ENCODE measurements at regions not wholly inside any gene's neighbourhood (a gene's known extent, or its start where the extent isn't known, plus 50 kb on each side); places are given as distances from the start of the nearest gene placed in this dataset.

GRCh38 chr10:129161150-129161549, 305.9 kb upstream of the MGMT start:
- DNase-seq (ENCODE audit: extremely low read depth in 1 of 2, low read depth in 1 of 2), result no peak

DNA sequence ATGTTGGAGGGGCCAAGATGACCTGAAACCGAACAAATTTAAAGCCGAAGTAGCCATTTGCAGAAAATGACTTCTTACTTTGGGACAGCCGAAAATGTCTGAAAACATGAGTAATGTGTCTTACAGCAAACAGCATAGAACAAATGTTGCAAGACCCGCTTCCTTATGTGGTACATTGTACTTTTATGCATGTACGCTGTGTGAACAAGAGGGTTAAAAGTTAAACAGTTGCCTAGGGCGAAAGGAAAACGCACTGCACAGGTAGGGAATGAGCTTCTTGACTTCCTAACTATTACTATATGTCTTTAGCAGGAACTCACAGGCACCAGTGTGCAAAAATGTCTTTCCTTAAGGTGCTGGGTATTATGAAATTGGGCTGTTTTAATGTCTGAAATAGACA, 303.5 kb upstream of the MGMT start:
- DNase-seq (ENCODE audit: extremely low read depth in 1 of 2, low read depth in 1 of 2), result no peak

DNA sequence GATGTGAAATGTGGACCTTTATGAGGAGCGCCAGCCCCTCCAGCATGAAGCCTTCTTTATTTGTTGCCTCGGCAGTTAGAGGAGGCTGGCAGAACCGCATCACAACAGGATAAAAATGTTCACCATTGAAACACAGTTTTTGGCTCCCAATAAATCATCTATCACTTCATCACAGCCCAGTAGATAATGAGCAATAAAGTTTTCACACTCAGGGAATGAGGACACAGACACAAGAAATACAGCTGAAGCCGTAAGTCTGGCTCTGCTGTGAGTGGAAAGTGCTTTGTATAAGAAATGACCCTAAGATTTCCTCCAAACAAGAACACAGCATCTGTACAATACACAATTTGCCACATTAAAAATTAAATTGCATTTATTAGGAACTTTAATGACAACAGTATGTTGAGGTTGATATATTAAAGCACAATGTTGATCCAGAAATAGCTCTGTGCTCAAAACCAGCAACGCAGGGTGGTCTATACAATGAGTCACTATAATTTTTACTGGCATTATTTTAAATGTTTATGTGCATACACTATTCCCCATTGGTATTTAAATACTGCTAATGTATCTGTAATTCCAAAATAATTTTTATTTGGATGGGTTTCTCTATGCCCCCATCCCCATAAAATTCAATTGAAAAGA, 301.8 kb upstream of the MGMT start:
- no peak for DNase-seq (ENCODE audit: extremely low read depth in 1 of 2, low read depth in 1 of 2)

- no peak for DNase-seq (ENCODE audit: extremely low read depth in 1 of 2, low read depth in 1 of 2)
Measured at GRCh38 chr10:129165770-129166169, 301.3 kb upstream of the MGMT start.

- no peak for DNase-seq (ENCODE audit: extremely low read depth in 1 of 2, low read depth in 1 of 2)
Measured at GRCh38 chr10:129168660-129169059, 298.4 kb upstream of the MGMT start.

- no peak for DNase-seq (ENCODE audit: extremely low read depth in 1 of 2, low read depth in 1 of 2)
Measured at GRCh38 chr10:129169115-129169514, 297.9 kb upstream of the MGMT start.

DNA sequence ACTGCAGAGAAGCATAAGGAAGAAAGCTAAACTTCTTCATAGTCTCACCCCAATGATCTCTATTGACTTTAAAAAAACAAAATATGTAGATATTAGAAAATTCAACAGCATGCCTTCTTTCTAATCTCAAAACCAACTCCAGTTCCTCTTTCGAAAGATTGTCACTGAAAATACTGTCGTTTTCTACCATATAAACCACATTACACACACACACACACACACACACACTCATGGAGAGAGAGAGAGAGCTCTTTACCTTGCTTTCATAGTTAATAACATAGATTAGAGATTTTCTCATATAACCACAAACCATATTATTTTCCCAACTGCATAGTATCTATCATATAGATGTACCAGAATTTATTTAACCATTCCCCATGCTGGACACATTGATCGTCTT, 296.2 kb upstream of the MGMT start:
- DNase-seq (ENCODE audit: extremely low read depth in 1 of 2, low read depth in 1 of 2), result no peak

DNA sequence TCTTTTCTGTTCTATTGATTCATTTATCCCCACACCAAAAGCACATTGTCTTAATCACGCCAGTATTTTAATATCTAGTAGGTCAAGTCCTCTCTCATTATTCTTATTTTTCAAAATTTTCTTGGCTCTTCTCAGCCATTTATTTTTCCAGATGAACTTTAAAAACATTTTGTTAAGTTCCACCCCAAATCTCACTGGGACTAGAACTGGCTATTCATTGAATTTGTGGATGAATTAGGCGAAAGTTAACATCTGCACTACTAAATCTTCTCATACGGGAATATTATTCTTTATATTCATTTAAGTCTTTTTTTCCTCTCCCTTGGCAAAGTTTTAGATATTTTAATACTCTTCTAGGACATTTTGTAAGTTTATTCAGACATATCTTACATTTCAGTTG, 295.2 kb upstream of the MGMT start:
- no peak for DNase-seq (ENCODE audit: extremely low read depth in 1 of 2, low read depth in 1 of 2)

GRCh38 chr10:129174232-129175014, 292.6 kb upstream of the MGMT start:
- DNase-seq (ENCODE audit: extremely low read depth in 1 of 2, low read depth in 1 of 2), result no peak

DNA sequence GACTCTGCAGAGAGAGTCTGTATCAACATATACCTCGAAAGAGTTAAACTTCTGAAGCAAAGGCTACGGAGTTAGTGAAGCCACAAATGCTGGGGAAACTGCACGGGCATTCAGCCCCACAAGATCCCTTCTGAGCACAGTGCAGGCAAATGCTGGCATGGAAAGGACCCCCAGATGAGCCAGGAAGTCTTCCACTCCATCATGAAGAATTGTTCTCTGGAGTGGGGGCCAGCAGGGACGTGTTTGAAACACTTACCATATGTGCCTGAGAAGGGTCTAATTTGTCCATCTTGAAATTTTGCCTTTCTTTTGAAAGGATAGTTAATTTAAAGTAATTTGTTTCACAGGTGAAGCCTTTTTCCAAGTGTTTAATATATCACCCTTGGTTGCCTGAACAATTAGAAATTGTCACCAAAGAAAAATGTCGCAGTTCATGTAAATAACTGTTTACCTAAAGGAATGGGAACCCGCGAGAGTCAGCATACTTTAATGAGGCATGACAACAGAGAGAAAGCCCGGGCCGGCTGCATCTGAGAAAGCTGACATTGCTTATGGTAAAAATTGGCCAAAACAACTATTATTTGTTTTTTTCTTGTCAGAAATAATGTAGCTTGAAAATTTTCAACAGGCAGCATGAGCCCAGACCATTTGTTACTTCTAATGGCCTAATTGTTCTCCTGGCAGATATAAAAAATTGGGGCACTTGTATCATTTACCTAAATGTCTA, 287.6 kb upstream of the MGMT start:
- DNase-seq (ENCODE audit: extremely low read depth in 1 of 2, low read depth in 1 of 2), result no peak

GRCh38 chr10:129179972-129180678, 286.9 kb upstream of the MGMT start:
- DNase-seq (ENCODE audit: extremely low read depth in 1 of 2, low read depth in 1 of 2), result no peak

DNA sequence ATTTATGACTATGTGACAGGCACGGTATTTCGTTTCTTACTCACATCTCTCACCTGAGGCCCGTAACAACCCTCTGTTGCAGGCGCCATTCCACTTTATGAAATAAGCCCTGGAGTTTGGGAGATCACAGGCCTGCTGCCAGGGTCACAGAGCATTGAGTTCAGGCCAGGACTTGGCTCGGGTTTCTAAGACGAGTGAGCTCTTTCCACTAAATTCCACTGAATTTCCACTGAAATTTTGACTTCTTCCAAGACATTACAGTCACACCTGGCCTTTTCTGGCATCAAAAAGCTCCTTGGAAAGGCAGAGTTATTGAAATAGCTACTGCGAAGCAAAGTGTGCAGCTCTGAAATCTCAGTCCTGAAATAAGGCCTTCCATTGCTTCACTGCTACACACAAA, 282.8 kb upstream of the MGMT start:
- no peak for DNase-seq (ENCODE audit: extremely low read depth in 1 of 2, low read depth in 1 of 2)

GRCh38 chr10:129187331-129187730, 279.7 kb upstream of the MGMT start:
- DNase-seq (ENCODE audit: extremely low read depth in 1 of 2, low read depth in 1 of 2), result no peak

- DNase-seq (ENCODE audit: extremely low read depth in 1 of 2, low read depth in 1 of 2), result no peak
Measured at GRCh38 chr10:129191797-129192196, 275.2 kb upstream of the MGMT start.

GRCh38 chr10:129192344-129193128, 274.5 kb upstream of the MGMT start:
- DNase-seq (ENCODE audit: extremely low read depth in 1 of 2, low read depth in 1 of 2), result no peak

DNA sequence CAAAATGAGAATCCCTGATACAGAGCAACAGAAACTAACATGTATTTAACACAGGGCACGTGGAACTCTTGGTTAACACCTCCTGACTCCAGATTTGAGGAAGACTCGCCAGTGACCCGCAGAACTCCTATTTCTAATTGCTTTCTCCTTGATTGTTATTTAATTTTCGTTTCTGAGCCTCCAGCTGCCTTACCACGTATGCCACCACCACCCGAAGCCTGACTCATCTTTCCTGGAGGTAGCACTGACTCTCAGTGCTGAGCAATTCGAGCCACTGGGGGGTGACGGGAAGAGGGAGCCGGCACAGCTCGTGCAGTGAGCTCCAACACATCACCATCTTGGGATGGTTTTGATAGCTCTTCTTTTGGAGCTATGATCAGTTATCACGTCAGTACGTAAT, 273.9 kb upstream of the MGMT start:
- no peak for DNase-seq (ENCODE audit: extremely low read depth in 1 of 2, low read depth in 1 of 2)

DNA sequence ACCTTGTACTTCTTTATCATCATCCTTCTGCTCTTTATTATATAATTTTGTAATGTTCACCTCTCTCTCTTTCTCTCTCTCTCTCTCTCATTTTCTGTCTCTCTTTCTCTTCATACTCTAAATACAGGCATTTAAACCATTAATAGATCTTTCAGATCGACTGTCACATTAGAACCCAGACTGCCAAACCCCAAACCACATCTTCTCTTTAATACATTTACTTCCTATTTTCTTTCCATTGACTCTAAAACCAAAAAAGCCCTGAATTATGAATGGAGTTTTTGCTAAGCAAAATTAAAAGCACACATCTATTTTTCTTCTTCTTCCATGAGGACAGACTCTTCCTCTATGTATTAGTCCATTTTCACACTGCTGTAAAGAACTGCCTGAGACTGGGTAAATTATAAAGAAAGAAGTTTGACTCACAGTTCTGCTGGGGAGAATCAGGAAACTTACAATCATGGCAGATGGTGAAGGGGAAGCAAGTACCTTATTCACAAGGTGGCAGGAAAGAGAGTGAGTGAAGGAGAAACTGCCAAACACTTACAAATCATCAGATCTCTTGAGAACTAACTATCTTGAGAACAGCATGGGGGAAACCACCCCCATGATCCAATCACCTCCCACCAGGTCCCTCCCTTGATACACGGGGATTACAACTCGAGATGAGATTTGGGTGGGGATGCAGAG, 272.7 kb upstream of the MGMT start:
- no peak for DNase-seq (ENCODE audit: extremely low read depth in 1 of 2, low read depth in 1 of 2)

DNA sequence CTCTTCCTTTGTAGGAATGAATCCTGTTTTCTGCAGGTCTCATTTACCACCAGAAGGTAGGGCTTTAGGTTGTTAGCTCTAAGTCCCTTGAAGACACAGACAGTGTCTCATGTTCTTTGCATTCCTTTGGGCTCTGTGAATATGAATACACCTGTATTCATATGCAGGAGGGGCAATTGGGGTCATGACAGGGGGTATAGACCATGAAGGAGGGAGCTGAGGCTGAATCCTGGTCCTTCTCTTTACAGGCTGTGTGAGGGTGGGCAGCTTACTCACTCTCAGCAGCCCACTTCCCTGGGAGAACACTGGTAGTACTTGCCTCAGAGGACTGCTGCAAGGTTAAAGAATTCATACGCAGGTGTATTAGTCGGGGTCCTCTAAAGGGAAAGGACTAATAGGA, 267.2 kb upstream of the MGMT start:
- DNase-seq (ENCODE audit: extremely low read depth in 1 of 2, low read depth in 1 of 2), result no peak

GRCh38 chr10:129203819-129204218, 263.2 kb upstream of the MGMT start:
- DNase-seq (ENCODE audit: extremely low read depth in 1 of 2, low read depth in 1 of 2), result no peak

- no peak for DNase-seq (ENCODE audit: extremely low read depth in 1 of 2, low read depth in 1 of 2)
Measured at GRCh38 chr10:129207297-129207696, 259.7 kb upstream of the MGMT start.

Measured in activated CD8-positive, alpha-beta memory T cell treated with anti-CD3 and anti-CD28 coated beads for 1 hour (primary cell).